NCI-H446 treated with DMSO at 0.1 percent for 48 hours (cell line): ENCODE measurements at regions not wholly inside any gene's neighbourhood (a gene's known extent, or its start where the extent isn't known, plus 50 kb on each side); places are given as distances from the start of the nearest gene placed in this dataset.

Experiments used
- DNase-seq: peaks from one replicate; lab custom pipeline; 2025; lab: John Stamatoyannopoulos, UW

DNA sequence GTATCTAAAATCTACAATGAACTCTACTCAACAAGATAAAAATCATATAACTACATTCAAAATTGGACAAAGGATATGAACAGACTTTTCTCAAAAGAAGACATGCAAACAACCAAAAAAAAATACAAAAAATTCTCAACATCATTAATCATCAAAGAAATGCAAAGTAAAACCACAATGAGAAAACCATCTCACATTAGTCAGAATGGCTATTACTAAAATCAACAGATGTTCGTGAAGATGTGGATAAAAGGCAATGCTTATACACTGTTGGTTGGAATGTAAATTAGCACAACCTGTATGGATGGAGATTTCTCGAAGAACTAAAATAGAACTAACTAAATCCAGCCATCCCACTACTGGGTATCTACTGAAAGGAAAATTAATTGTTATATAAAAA lies 1080.8 kb downstream of the AMY1C start:
- DNase-seq, result no peak

DNA sequence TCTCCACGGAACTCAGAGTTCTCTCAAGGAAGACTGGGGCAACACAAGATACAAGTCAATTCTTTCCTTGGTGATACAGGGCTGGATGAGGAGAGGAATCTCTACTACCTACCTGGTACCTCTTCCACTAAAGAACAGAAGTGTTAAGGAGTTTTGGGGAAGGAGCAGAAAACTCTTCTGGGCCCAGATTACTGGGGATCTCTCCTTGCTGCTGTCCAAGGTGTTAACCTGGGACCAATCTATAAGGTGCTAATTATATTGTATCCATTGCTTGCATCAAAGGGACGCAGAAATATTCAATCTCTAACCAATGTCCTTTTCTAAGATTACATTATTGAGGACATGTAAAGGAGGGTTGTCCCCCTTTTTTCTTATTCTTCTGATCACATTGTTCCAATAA lies 1102.5 kb downstream of the AMY1C start:
- no peak for DNase-seq

DNA sequence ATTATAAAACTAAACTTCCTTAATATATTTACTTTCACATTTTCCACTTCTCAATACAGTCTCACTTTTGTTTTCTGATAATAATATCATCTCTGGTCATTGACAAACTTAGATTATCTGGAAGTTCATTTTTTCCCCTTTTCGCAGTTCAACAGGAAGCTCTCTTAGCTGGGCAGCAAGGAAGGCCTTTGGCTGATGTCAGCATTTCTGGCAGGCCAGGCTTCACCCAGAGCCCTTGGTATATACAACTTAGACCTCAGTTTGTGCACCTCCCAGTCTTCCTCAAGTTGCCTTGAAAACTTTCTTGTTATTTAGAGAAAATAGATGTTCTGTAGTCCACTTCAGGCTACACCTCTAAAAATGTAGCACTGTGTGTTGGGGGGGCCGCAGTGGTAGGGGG lies 1103.6 kb downstream of the AMY1C start:
- no peak for DNase-seq

DNA sequence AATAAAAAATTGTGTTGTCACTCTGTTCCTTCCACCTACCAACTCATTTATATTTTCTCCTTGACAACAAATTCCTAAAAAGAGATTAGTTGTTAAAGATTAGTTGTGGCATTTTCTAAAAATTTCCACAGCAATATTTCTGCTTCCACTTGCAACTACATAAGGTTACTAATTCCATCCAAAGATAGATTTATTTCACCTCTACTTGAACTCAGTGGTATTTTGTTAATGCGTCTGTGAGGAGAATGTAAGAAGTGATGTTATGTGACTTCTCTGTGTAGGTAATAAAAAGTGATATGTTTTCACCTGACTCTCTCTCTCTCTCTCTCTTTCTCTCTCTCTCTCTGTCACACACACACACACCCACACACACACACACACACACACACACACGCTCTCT lies 1104.8 kb downstream of the AMY1C start:
- no peak for DNase-seq

DNA sequence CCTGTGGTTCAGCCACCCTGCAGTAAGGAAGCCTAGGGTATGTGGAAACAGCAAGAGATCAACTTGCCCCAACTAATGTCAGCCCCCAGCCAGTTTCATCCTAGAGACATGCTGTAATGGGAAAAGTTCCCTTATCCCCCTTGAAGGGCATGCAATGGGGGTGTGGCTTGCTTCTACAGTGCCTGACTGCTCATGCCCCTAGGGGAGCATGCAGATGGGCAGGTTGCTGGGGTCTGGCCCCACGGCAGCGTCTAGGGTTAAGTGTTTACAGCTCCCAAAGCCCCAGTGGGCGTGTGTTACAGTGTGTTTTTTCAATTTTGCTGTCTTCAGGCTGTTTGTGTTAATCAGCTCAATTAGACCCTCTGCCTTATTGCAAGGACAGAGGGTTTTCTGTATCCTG lies 1105.9 kb downstream of the AMY1C start:
- no peak for DNase-seq

DNA sequence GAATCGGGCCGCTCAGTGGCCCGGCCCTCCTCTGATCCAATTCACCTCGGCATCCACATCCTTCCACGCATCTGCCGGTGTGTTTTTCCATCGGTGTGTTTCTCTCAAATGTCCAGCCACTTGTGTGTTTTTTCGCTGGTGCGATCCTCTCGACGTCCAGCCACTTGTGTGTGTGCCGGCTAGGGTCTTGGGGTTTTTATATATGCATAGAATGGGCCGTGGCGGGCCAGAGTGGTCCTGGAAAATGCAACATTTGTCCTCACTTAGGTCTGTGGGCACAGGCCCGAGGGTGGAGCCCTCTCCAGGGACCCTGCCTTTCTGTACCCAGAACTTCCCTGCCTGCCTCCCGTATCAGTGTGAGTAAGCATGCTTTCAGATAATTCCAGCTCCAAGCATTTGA lies 1106.4 kb downstream of the AMY1C start:
- no peak for DNase-seq

DNA sequence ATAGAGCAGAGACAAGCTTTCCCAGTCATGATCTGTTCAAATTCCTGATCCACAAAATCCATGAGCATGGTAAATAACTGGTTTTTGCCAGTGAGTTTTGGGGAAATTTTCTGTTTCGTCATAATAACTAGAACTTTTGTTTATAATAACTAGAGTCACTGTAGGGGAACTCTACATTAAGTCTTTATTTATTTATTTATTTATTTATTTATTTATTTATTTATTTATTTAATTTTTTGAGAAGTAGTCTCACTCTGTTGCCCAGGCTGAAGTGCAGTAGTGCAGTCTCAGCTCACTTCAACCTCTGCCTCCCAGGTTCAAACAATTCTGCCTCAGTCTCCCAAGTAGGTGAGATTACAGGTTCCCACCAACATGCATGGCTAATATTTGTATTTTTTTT lies 1106.8 kb downstream of the AMY1C start:
- no peak for DNase-seq

DNA sequence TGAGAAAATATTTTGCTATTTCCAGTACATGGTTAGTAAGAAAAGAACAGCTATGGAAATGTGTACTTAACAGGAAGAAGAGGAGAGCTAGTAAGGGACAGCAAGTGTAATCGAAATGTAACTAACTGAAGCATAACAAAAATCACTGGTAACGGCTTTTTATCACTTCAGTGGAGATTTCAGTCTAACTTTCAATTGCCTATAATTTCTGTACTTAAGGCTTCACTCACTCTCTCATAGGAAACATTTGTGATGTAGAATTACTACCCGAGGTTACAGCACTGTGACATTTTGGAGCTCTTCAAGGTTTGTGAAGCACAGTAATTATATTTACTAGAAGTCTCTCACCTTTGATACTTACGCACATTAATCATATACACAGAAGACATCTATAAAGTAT lies 1119.1 kb downstream of the AMY1C start:
- no peak for DNase-seq

DNA sequence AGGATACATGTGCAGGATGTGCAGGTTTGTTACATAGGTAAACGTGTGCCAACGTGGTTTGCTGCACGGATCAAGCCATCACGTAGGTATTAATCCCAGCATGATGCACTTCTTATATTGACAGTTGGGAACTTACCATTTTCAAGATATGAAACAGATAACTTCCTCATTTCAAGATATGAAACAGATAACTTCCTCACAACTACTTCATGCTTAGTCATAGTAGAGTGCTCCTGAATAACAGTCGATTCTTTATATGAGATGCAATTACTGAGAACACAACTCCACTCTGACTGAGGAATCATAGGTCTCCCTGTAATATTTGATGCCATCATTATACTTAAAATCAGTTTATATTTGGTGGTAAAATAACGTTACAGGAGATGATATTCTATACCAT lies 1124.3 kb downstream of the AMY1C start:
- no peak for DNase-seq

DNA sequence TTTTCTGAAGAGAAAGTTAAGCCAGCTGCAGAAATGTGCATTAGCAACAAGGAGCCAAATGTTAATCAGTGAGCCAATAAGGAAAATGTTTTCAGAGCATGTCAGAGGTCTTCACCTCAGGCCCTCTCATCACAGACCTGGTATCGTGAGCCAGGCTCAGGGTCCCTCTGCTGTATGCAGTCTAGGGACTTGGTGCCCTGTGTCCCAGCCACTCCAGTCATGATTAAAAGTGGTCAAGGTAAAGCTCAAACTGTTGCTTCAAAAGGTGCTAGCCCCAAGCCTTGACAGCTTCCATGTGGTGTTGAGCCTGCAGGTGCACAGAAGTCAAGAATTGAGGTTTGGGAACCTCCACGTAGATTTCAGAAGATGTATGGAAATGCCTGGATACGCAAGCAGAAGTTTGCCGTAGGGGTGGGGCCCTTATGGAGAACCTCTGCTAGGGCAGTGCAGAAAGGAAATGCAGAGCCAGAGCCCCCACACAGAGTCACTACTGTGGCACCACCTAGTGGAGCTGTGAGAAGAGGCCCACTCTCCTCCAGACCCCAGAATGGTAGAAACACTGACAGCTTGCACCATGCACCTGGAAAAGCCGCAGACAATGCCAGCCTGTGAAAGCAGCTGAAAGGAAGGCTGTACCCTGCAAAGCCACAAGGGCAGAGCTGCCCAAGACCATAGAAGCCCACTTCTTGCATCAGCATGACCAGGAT lies 1128.7 kb downstream of the AMY1C start:
- DNase-seq, result no peak

DNA sequence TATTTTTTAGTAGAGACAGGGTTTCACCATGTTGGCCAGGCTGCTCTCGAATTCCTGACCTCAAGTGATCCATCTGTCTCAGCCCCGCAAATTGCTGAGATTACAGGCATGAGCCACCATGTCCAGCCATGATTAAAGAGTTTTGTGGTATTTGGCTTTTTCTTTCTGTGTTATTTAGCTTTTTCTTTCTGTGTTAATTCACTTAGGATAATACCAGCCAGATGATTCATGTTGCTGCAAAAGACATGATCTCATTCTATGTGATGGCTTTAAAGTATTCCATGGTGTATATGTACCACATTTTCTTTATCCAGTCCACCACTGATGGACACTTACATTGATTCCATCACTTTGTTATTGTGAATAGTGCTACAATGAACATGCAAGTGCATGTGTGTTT lies 1135.2 kb downstream of the AMY1C start:
- no peak for DNase-seq

DNA sequence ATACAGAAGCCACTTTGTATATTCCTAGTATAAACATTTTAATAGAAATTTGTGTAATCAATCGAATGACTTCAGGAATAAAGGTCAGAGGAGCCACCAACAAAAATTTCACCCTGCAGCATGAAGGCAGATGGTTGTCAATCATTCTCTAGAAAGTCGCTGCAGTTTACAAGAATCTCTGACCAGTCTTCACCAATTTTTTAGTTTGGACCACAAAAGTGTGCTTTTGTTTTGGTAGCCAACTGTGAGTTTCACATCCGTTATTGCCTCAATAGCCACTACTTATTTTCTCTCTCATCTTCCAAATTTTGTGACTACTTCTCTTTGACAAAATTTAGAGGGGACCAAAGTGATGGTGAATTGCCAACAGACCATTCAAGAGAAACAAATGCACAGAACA lies 1155.6 kb downstream of the AMY1C start:
- DNase-seq, result no peak

DNA sequence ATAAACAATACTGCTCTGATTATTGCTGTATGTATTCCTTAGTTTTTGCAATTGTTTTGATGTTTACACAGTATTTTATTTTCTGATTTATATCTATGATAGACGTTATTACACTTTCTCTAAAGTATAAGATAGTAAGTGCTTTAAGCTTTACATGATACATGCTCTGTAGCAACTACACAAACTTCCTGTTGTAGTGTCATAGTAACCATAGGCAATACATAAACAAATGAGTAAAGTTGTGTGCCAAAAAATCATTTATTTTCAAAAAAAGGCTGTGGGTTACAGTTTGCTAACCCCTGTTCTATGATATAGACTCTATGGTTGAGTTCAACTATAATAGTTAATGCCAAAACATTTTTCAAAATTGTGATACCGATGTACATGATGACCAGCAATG lies 1156.4 kb downstream of the AMY1C start:
- no peak for DNase-seq

DNA sequence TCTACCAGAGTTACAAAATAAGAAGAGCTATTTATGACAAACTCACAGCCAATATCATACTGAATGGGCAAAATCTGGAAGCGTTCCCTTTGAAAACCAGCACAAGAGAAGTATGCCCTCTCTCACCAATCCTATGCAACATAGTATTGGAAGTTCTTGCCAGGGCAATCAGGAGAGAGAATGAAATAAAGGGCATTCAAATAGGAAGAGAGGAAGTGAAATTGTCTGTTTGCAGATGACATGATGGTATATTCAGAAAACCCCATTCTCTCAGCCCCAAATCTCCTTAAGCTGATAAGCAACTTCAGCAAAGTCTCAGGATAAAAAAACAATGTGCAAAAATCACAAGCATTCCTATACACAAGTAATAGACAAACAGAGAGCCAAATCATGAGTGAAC lies 1169.5 kb downstream of the AMY1C start:
- no peak for DNase-seq

DNA sequence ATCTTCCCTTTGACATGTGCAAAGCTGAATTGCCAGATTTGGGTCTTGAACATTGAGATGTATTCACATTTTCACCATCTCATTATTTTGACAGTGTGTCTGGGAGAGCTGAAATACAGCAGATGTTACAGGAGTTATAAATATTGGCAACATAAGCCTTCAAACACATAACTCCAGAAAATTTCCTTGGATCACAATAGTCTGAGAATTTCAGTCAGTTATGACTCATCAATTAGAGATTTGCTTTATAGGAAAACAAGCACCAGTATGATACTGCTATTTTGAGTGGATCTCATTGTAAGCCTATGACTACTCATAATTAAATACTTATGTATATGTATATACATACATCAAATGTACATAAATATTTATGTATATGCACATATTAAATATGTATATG lies 1171.8 kb downstream of the AMY1C start:
- DNase-seq, result peak; percentile 82

DNA sequence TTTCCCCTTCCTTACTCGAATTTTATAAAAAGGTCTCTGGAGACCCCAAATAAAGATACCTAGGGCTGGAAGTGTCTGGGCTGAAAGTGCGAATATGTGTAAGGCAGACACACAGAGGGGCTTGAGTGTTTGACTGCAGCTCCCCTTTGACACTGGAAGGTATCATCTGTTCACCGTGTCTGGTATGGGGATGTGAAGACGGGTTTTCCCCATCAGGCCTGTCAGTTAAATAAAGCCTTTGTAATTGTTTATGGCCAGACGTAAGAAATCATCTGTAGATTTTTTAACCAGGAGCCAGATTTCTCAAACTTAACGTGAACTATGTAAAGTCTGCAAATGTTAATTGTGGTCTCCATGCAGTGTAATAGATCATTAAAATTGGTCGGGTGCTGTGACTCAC lies 1173.4 kb downstream of the AMY1C start:
- DNase-seq, result no peak

DNA sequence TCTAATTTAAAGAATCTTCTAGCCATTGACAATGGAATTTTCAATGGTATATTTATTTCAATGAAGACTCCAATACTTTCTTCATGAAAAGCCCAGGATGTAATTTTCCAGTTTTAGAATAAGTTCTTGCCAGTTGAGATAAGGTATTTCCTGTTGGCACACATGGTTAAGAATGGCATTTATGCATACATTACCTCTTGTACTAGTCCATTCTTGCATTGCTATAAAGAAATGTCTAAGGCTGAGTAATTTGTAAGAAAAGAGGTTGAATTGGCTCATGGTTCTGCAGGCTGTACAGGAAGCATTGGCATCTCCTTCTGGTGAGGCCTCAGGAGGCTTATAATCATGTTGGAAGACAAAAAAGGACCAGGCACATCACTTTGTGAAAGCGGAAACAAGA lies 1179.6 kb downstream of the AMY1C start:
- DNase-seq, result no peak

DNA sequence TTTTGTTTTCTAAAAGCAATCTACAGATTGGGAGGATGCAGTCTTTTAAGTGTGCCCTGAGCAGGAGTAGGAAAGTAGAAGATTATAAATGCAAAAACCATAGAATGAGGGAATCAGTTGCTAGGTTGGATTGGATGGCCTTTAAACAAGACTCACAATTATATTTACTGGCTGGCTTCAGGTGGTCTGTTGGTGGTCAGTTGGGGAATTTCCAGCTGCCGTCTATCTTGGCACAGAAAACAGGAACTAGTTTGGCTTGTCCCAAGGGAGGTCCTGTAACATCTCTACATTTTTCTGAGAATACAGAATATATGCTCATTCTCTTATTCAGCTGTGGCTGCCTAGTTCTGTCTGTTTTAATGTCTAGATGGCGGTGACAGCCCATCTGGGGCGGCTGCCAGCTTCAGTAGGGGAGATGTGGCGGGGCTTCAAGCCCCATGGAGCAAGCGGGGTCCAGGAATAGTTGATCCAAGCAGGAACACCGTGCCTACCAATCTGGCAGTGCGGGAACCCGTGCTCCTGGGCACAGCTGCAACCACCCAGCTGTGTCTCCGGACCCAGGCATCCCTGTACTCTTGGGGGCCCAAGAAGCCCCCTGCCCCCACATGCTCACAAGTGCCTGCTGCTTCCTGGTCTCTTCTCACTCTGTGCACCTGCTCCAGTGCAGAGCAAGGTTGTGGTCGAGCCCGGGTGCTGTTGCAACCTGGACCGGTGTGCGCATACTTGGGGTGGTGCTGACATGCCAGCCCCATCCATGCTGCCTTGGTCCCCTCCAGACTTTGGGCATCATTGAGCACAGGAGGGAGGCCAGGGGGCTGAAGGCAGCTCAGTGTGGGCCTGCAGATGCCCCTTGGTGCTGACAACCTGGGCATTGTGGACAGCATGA lies 1182.6 kb downstream of the AMY1C start:
- no peak for DNase-seq

DNA sequence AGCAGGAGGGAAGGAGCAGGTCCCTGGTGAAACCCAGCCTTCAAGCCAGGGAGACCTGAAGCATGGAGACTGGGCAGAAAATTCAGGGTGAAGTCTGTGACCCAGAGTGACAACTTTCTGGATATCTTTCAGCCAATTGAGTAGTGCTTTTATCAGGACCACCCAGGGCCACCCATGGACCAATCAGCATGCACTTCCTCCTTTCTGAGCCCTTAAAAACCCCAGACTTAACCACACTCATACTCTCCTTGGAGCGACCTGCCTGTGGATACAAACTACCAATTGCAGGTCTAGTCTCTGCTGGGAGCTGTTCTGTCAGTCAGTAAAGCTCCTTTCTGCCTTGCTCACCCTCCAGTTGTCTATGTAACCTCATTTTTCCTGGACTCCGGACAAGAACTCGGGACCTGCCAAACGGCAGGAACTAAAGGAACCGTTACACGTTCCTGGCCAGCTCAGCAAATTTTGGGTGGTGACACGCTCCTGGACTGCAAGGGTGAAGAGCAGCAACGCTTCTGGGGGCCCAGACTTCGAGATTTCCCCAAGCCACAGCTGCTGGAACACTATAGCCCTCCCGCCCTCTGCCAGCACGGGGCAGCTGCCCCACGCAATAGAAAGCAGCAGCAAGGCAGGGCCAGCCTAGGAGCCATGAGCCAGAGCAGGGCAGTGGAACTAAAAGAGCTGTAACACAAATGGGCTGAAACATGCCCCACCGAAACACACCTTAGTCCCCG lies 1183.4 kb downstream of the AMY1C start:
- no peak for DNase-seq

DNA sequence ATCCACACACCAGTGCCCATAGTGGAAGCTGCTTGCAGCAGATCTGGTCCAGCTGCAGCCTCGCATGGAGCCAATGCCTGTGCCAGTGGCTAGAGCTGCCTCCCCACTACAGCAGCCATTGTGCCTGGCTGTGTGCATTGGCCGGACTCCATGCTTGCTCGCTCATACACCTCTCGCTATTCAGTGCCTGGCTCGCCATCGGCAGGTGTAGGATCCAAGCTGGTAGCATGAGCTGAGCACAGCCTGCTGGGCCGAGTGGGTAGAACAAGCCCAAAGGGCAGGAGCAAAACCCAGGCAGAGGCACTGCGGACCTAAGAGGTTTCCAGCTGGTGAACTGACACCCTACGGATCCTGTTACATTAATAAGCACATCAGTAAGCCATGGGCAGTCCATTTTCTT lies 1184.1 kb downstream of the AMY1C start:
- no peak for DNase-seq

DNA sequence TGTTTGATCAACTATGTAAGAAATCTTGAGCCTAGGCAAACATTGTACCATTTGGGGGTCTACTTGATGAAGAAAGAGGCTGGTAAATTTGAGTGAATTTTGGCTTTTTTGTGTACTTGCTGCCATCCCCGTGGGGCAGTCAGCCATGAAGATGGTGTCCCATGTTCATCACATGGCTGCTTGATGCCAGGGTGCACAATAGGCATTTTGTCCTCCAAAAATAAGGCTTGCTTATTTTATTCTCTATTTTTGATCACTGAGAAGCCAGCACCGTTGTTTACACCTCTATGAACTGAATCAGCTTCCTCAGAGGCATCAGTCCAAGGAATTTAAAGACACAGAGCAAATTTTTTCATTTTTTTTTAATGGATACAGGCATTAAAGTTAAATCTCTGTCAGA lies 1195.7 kb downstream of the AMY1C start:
- DNase-seq, result no peak

DNA sequence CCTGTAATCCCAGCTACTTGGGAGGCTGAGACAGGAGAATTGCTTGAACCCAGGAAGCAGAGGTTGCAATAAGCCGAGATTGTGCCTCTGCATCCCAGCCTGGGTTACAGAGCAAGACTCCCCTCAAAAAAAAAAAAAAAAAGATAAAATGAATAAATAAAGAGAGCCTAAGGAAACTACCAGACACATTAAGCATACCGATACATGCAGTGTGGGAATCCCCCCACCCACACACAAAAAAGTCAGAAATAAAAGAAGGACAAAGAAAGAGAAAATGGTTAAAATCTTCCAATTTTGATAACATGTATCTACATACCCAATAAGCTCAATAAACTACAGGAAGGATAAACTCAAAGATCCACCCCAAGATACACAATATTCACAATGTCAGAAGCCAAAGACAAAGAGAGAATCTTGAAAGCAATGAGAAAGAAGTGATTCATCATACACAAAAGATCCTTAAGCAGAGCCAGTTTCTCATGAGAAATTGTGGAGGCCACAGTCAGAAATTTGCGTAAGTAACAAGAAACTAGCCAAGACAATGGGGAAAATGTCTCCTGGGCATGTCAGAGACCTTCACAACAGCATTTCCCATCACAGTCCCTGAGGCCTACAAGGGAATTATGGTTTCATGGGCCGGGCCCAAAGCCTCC lies 1197.0 kb downstream of the AMY1C start:
- DNase-seq, result no peak
